GM18861 (cell line): ENCODE measurements at regions not wholly inside any gene's neighbourhood (a gene's known extent, or its start where the extent isn't known, plus 50 kb on each side); places are given as distances from the start of the nearest gene placed in this dataset.

Source experiments
- ATAC-seq: cut with Tn5 transposase; IDR thresholded peaks from one replicate; pipeline ENCODE4 v1.9.1; 2021; ENCODE audit not compliant: unreplicated experiment

GRCh38 chr7:121810831-121811672 is 61.9 kb upstream of the PTPRZ1 start:
- ATAC-seq: no peak

- ATAC-seq: no peak
These were observed 65.9 kb upstream of the PTPRZ1 start for GRCh38 chr7:121807078-121807477.

GRCh38 chr7:121803039-121803438 is 69.9 kb upstream of the PTPRZ1 start:
- no peak for ATAC-seq

GRCh38 chr7:121800916-121801675 is 71.9 kb upstream of the PTPRZ1 start:
- ATAC-seq: no peak

GRCh38 chr7:121798896-121799295 is 74.1 kb upstream of the PTPRZ1 start:
- ATAC-seq: no peak

GRCh38 chr7:121798453-121798840 is 74.5 kb upstream of the PTPRZ1 start:
- no peak for ATAC-seq

- no peak for ATAC-seq
These were observed 75.1 kb upstream of the PTPRZ1 start for GRCh38 chr7:121797657-121798452.

- no peak for ATAC-seq
These were observed 75.9 kb upstream of the PTPRZ1 start for GRCh38 chr7:121796936-121797656.

- no peak for ATAC-seq
These were observed 76.6 kb upstream of the PTPRZ1 start for GRCh38 chr7:121796381-121796780.

GRCh38 chr7:121795736-121796135 is 77.2 kb upstream of the PTPRZ1 start:
- ATAC-seq: no peak

- ATAC-seq: no peak
These were observed 79.2 kb upstream of the PTPRZ1 start for GRCh38 chr7:121793716-121794115.

GRCh38 chr7:121777672-121778071 is 95.3 kb upstream of the PTPRZ1 start:
- no peak for ATAC-seq

- ATAC-seq: peak; percentile 52
These were observed 98.4 kb upstream of the PTPRZ1 start for GRCh38 chr7:121774563-121774962.

- ATAC-seq: no peak
These were observed 106.3 kb upstream of the PTPRZ1 start for GRCh38 chr7:121766676-121767075.

- no peak for ATAC-seq
These were observed 111.6 kb upstream of the PTPRZ1 start for GRCh38 chr7:121761399-121761798.

- ATAC-seq: no peak
These were observed 117.0 kb upstream of the PTPRZ1 start for GRCh38 chr7:121755818-121756552.

GRCh38 chr7:121755286-121755685 is 117.7 kb upstream of the PTPRZ1 start:
- no peak for ATAC-seq

GRCh38 chr7:121753944-121754343 is 119.0 kb upstream of the PTPRZ1 start:
- no peak for ATAC-seq

- ATAC-seq: no peak
These were observed 120.3 kb upstream of the PTPRZ1 start for GRCh38 chr7:121752706-121753105.

GRCh38 chr7:121748546-121748945 is 124.4 kb upstream of the PTPRZ1 start:
- ATAC-seq: no peak
